Peyer's patch (tissue), 4 donors: ENCODE measurements at regions not wholly inside any gene's neighbourhood (a gene's known extent, or its start where the extent isn't known, plus 50 kb on each side); places are given as distances from the start of the nearest gene placed in this dataset.

ENCODE experiments used
- POLR2A ChIP-seq, 2 donors: fragments of 450-650 bp; IDR thresholded peaks; one replicate each; pipeline ENCODE4 v1.5.1; 2017; ENCODE audit warnings: antibody characterized with exemption in 2 of 2, mild to moderate bottlenecking in 2 of 2, moderate library complexity in 2 of 2
- TF ChIP-seq, protein P1 (sequence below), 6 experiments: fragments of 450-650 bp in 4 of 6; fragments of 200-600 bp in 2 of 6; sonication (generic) in 1 of 6; IDR thresholded peaks; one replicate each; pipeline ENCODE4 v1.5.1; 2017 to 2019; ENCODE audit warnings: antibody characterized with exemption in 6 of 6, mild to moderate bottlenecking in 3 of 6, moderate library complexity in 1 of 6

DNA sequence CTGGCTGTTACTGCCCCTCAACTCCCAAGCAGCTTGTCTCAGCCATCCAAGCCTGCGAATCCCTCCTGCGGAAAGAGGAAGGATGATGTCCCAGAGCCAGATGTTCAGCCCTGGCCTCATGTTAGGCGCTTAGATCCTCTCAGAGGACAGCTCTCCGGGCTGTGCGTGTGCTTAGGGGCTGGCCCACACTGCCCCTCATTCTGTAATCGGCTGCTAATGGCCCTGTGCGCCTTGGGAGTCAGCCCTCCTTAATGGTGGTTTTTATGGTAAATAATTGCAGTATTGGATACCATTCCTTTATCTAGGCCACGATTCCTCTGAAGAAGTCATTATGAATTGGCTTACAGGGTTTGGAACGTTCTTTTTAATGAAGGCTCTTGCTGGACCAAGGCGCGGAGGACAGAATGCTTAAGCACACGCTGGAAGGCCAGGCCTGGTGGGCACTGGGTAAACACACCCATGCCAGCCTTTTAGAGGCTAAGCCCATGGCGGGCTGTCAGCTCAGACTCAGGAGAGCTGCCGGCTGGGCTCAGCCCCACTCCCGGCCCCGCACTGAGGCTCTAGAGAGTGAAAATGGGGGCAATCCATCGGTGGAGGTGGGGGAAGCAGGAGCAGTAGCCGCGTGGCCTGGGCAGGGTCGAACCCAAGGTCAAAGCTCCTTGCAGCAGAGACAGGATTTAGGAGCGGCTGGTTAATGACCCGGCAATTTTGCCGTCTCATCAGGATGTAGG is 1157.5 kb downstream of the BRD1 start:
- TF ChIP-seq, protein P1, sequence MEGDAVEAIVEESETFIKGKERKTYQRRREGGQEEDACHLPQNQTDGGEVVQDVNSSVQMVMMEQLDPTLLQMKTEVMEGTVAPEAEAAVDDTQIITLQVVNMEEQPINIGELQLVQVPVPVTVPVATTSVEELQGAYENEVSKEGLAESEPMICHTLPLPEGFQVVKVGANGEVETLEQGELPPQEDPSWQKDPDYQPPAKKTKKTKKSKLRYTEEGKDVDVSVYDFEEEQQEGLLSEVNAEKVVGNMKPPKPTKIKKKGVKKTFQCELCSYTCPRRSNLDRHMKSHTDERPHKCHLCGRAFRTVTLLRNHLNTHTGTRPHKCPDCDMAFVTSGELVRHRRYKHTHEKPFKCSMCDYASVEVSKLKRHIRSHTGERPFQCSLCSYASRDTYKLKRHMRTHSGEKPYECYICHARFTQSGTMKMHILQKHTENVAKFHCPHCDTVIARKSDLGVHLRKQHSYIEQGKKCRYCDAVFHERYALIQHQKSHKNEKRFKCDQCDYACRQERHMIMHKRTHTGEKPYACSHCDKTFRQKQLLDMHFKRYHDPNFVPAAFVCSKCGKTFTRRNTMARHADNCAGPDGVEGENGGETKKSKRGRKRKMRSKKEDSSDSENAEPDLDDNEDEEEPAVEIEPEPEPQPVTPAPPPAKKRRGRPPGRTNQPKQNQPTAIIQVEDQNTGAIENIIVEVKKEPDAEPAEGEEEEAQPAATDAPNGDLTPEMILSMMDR (IDR thresholded peaks at IDR 0.05) = no peak
- no peak for TF ChIP-seq POLR2A (IDR thresholded peaks at IDR 0.05)
